ENCODE measurements at regions not wholly inside any gene's neighbourhood (a gene's known extent, or its start where the extent isn't known, plus 50 kb on each side); places are given as distances from the start of the nearest gene placed in this dataset.
"Not testable (repeated sequence)": the region's sequence is repeated elsewhere in the genome, so short reads cannot be mapped to it uniquely, and the experiment has no call there.

DNA sequence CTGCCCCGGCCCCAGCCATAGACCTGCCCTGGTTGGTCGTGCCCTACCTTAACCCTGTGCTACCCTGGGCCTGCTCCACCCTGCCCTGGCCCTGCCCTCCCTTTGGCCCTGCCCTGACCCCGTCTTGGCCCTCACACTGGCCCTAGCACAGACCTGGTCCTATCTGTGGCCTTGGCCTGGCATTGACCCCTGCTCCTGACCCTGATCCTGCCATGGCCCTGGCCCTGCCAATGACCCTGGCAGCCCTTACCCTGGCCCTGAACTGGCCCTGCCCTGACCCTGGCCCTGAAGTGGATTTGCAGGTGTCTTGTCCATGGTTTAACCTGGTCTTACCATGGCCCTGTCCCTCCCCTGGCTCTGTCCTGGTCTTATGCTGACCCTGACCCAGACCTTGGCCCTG, 1894.1 kb downstream of the FOXD4L5 start:
- not testable (repeated sequence) for TF ChIP-seq CTCF, EZH2, EZH2phosphoT487 (IDR thresholded peaks at IDR 0.05)

Data from neural progenitor cell (in vitro differentiated cells).